ENCODE measurements at regions not wholly inside any gene's neighbourhood (a gene's known extent, or its start where the extent isn't known, plus 50 kb on each side); places are given as distances from the start of the nearest gene placed in this dataset.
"Not testable (repeated sequence)": the region's sequence is repeated elsewhere in the genome, so short reads cannot be mapped to it uniquely, and the experiment has no call there.

DNA sequence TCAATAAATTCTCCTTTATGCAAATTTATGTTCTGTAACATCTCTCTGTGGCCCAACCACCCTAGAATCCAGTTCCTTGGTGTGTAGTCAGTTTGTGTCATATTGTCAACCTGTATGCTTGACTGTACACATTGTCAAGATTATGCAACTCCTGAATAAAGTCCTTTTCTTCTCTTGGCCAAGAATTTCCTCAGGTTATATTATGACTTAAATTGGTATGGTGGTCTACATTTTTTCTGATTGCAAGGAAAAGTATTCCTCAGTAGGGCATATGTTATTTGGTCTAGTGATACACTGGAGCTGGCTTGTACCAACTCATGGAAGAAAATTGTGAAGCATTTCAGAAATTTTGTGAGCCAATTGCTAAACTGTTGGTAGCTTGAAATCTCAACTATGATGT lies 482.8 kb upstream of the CHORDC1 start:
- no peak for DNase-seq

DNA sequence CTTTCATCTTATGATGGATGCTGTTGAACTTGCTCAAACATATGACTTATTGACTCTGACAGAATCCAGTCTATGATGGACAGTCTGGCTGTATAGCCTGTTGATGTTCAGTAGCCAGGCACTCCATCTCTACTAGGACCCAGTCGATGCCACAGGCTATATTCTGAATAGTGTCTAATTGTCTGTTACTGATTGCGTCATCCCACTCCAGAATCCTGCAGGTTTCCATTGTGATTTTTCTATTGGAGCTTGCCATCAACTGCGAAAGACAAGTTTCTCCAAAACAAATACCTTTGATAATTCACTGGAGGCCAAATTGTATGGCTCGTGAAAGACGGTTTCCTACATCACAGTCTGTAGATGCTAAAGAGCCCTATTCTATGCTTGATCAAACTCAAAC lies 481.7 kb upstream of the CHORDC1 start:
- no peak for DNase-seq

DNA sequence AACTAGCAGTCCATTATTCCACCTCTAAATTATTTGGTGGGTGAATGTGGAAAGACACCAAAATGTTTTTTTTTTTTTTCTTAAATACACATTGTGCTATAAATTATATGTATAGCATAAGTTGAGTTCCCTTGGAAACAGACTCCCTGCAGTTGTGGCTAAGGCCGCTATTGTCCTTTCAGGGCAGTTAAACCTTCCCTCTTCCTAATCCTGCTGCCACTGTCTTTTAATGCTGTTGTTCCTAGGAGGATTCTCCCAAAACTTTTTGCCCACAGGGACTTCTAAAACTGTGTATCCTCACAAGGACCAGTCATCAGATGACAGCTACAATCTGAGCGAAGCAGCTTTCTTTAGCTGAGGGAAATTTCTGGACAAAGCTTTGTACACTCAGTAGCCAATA lies 478.9 kb upstream of the CHORDC1 start:
- no peak for DNase-seq

DNA sequence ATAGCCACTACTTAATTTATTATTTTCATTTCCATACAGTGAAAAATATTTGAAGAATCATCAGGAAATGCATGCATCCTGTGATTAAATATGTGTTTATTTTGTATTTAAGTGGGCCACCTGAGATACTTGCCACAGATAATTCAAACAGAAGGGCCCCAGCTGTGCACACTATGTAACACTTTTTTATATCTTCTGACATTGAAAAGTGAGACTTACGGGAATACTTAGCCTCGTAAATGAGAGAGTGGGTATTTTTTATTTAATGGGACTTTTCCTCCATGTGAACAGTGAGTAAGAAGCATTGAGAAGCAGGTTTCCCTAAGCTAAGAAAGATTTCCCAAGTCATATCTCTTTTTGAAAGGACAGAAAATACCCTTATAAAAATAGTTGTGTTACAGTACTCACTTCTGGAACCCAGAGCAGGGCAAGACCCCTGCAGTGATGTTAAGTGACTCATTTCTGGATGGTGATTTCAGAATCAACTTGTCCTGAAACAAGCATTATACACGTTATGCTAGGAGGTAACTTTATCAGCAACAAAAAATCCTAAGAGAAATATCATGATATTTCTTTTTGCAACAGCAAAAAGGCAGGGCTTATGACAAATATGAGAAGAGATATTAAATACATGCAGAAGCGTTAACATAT lies 478.1 kb upstream of the CHORDC1 start:
- DNase-seq = no peak

DNA sequence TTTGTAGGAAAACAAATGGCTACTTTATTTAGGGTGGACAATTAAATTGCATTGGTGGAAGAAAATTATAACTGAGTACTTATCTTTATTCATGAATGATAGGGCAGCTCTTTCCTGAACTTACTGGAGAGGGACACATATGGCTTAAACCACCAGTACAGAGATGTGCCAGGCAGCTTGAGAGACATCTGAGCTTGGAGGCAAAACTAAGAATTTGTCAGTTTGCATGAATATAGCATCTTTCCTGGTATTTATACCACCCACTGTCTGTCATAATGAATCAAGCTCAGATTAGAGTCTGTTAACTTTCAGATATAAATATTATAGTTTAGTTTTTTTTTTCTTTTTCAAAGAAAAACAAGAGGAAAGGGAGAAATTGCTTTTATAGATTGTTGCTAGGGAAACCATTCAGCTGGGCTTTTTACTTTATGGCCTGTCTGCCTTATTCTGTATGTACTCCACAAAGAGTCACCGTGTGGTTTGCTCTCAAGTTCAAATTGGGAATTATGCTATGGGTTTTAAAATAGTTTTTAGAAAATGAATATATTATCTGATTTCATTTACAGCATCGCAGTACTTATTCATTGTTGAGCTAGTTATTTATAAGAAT lies 477.0 kb upstream of the CHORDC1 start:
- no peak for DNase-seq

DNA sequence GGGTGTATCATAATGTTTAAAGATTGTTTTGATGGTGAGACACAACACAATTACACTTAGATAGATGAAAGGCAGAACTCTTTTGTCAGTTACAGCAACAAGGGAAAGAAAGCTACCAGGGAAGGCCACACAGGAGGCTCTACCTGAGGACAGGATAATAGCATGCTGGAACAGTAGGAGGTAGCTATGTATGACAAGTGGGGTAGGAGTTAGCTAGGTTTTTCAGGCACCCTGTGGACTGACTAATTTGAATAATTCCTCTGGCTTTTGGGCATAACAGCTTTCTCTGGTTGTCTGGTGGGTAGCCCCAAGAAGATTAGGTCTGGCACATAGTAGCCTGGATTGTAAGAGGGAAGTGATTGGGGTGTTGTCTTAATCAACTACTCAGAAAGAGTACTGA lies 475.4 kb upstream of the CHORDC1 start:
- DNase-seq = no peak

DNA sequence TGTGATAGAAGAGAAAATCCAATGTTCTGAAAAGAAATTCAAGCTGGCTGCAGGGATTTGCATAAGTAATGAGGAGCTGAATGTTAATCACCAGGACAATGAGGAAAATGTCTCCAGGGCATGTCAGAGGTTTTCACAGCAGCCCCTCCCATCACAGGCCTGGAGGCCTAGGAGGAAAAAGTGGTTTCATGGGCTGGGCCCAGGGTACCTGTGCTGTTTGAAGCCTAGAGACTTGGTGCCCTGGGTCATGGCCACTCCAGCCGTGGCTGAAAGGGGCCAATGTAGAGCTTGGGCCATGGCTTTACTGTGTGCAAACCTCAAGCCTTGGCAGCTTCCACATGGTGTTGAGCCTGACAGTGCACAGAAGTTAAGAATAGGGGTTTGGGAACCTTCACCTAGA lies 452.6 kb upstream of the CHORDC1 start:
- not testable (repeated sequence) for DNase-seq

DNA sequence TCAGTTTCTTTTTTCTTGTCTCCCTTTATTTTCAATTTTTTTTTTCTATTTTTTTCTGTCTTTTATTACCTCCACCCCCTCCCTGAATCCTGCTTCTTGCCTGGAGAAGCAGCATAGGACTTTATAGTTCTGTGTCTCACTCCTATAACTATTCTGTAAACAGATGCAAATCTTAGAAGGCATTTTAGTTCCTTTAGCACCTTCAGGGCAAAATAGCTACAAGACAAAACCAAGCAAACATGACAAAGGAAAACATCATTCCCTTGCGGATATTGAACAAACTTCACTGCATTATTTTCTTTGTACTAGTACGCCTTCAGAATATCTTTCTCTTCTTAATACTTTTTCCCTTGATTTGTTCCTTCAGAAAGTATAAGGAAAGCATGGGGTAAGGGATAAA lies 446.2 kb upstream of the CHORDC1 start:
- no peak for DNase-seq

DNA sequence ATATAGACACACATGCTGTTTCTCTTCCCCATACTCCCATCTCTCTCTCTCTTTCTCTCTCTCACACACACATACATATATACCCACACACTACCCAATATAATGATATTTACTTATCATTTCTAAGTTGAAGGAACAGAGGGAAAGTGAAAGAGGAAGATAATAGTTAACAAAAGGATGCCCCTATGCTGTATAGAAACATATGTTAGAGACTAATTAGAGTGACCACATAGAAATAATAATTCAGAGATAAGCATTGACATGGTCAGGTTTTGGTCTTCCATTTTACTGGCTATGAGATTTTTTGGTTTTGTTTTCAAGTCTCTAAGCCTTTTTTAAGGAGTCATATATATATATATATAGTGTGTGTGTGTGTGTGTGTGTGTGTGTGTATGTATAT lies 445.7 kb upstream of the CHORDC1 start:
- no peak for DNase-seq

DNA sequence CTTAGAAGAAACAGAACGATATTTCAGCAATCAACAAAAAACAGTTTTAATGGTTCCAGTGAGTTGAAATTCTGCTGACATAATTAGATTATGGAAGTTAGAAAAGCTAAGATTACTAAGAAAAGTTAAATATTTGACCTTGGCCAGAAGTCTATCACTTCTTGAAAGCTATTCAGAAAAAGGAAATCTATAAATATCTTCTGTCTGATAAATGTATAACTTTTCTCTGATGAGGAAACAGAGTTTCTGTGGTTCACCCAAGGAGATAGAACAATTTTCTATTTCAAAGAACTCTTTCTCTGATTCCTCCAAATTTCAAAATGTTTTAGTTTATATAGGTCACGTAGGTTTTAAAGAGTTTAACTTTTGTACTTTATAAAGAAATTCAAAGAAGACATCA lies 438.4 kb upstream of the CHORDC1 start:
- no peak for DNase-seq

DNA sequence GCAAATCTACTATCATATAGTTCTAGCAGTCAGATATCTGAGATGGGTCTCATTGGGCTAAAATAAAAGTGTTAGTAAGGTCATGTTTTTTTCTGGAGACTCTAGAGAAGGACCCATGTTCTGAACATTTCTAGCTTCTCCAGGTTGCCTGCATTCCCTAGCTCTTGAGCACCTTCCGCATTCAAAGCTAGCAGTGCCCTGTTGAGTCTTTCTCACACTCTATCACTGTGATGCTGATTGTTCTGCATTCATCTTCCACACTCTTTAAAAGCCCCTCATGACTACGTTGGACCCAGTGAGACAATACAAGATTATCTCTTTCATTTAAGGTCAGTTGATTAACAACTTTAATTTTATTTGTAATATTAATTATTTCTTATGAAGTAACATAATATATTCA lies 433.3 kb upstream of the CHORDC1 start:
- DNase-seq = no peak

DNA sequence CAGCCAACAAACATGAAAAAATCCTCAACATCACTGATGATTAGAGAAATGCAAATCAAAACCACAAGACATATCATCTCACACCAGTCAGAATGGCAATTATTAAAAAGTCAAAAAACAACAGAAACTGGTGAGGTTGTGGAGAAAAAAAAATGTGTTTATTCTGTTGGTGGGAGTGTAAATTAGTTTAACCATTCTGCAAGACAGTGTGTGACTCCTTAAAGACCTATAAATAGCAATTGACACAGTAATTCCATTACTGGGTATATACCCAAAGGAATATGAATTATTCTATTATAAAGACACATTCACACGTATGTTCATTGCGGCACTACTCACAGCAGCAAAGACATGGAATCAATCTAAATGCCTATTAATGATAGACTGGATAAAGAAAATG lies 427.3 kb upstream of the CHORDC1 start:
- no peak for DNase-seq

DNA sequence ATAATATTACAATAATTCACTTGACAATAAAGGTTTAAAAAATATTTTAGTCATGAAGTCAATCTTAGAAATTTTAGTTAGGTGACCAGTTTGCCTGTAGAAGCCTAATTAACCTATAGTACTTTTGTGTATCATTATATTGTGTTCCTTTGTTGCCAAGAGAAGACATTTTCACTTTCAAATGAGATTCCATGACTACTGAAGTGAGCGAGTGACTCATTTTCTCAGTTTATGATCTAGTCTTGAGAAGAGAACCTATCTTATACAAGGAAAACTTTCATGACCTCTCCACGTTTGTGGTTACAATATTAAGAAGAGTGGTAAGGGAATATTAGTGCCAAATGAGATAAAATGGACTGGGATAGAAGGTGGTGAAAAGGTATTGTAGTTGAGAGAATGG lies 423.9 kb upstream of the CHORDC1 start:
- DNase-seq = no peak

DNA sequence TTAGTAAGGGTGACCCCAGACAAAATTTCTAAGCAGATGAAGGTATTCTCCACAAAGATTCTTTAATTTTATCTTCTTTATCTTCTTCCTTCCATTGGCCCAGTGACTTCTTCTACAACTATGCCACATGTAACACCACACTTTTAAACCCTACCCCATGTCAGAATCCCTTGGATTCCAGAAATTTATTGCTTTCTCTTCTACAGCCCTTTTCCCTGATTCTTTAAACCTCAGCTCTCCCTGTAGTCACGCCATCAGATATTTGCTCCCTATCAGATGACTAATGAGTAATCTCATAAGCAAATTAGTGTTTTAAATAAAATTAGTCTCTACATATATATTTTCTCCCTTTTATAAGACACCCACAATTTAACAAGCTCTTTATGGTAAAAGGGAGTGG lies 423.4 kb upstream of the CHORDC1 start:
- no peak for DNase-seq

DNA sequence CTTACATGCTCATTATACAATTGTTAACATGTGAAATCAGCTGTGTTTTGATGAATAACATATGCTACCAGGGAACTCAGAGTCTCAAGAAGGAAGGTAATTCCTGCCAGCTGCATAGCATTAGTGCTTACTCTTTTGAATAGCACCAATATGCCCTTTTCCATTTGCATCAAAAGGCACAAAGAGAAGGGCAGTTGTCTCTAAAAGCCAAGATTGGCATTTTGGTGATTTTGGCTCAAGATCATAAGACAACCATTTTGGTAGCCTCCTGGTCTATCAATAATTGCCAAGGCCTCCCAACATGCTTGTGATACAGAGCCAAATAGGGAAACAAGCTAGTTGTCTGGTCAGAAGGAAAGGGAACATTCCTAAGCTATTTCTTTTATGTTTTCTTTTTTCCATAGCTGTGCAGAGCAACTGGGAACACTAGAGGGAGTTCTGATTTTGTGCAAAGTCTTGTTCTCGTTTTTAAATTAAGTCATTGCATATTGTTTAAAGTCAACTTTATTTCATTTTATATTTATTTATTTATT lies 416.7 kb upstream of the CHORDC1 start:
- DNase-seq = peak; percentile 0

DNA sequence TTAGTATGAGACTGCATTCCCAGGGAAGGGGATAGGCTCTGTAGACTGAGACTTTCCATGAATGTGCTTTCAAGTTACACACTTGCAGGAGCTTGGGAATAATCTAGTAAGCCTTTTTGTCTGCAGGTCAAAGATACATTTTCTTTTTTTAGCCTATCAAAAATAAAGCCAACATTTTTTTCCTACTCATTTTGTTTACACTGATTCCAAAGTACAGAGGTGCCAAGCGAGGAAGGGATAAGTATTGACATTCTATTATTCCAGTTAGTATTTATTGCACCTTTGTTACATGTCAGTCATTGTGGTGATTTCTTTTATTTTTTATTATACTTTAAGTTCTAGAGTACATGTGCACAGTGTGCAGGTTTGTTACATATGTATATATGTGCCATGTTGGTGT lies 413.0 kb upstream of the CHORDC1 start:
- DNase-seq = no peak

DNA sequence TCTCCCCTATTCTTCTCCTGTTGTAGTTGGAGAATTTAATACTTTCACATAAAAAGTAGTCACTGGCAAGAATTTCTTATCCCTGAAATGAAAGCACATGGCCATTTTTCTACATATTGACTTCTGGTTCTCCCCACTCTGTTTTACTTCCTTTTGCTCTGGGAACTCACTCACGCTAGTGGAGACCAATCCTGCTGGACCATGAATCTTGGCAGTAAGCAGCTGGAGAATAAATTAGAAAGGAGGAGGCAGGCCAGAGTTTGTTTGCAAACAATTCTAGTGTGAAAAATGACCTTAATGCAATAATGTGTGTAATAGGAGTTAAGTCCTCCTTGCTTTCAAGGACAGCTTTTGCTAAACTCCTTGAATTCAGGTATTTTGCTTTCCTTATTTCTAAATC lies 412.3 kb upstream of the CHORDC1 start:
- DNase-seq = no peak

DNA sequence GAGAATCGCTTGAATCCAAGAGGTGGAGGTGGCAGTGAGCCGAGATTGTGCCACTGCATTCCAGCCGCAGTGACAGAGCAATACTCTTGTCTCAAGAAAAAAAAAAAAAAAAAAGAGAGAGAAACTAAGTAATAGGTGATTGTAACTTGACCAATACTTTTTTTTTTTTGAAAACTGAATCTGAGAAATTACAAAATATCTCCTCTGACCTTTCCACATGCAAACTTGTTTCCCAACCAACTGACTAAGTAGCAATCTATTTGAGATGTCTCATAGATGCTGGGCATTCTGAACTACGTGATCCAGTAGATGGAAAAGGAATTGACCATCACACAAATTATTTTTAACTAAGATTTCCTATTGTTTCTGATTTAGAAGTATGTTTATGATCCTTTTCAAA lies 407.3 kb upstream of the CHORDC1 start:
- no peak for DNase-seq

DNA sequence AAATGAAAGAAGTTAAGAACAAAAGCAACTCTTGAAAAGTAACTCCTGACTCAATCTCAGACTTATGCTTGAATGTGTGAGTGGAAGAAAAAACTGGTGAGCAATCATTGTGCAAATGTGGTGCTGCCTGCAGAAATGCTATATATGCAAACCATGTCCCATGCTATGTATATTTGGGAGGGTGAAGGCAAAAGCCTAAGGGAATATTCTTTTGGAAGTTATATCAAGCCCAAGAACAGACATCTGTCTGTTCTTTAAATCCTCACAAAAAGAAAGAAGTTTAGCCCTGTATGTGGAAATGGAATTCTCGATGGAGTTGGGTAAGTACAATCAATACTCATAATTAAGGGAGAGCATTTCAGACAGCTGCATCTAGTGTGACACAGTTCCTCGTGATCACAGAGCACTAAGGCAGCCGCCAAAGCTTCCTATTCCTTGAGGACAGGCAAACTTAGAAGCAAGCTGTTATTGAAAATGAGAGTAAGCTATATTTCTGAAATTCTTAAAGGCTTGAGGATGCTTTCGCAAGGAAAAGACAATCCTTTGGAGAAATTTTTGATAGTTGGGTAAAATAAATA lies 406.5 kb upstream of the CHORDC1 start:
- no peak for DNase-seq

DNA sequence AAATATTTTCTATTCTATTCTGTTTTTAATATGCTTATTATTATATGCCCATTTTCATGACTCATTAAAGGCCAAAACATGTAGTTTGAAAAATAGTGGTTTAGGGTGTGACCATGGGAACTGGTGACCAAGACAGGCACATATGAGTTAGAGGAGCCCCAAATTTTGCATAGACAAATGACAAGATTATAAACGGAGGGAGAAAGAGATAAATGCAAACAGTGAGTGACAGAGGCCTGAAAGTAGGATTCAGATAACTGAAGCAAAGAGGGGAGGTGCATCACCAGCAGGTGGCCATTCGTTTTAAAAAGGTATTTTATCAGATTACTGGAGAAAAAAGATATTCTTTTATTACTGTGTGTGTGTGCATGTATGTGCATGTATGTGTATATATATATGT lies 391.5 kb upstream of the CHORDC1 start:
- DNase-seq = no peak

DNA sequence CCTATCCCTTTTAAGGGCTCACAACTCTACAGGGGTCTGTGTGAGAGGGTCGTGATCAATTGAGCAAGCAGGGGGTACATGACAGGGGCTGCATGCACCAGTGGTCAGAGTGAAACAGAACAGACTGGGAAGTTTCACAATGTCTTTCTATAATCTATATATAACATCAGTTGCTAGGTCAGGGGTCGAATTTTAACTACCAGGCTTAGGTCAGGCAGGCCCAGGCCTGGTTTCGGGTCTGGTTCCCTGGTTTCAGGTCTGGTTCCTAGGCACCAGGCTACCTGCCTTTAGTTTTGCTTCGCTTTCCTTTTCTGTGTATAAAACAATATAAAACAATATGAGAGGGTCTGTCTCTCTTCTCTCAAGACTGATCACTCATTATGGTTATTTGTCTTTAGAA lies 390.2 kb upstream of the CHORDC1 start:
- not testable (repeated sequence) for DNase-seq

DNA sequence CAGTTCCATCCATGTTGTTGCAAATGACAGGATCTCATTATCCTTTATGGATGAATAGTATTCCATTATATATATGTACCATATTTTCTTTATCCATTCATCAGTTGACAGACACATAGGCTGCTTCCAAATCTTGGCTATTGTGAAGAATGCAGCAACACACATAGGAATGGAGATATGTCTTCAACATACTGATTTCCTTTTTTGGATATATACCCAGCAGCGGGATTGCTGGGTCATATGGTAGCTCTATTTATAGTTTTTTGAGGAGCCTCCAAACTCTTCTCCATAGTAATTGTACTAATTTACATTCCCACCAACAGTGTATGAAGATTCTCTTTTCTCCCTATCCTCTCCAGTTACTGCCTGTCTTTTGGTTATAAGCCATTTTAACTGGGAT lies 383.9 kb upstream of the CHORDC1 start:
- DNase-seq = no peak

DNA sequence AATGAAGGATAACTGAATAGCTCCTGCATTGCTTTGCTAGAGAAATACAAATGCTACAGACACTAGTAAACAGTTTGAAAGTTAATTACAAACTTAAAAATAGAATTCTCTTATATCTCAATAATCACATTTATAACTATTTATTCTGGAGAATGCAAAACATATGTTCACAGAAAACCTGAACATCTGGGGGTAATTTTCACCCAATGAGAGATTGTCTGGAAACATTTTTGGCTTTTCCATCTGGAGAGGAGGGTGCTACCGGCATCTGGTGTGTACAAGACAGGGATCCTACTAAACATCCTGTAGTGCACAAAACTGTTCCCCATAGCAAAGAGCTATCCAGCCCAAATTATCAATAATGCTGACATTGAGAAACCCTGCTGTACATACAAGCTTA lies 378.4 kb upstream of the CHORDC1 start:
- DNase-seq = no peak

DNA sequence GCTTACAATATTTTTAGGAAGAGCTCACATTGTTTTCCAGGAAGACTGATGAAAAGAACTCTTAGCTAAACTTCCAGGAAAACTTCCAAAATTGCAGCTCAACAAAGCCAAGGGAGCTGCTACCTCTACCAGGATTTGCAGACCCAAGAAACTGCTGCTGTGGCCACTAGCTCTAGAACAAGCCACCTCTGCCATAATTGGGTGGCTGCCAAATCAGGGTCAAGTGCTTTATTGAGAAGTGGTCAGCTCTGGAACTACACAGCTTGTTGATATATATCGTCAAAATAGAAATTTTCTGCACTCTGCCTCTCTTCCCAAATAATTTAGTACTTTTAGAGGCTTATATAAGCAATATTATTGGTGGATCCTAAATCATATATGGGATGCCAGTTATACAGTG lies 371.8 kb upstream of the CHORDC1 start:
- no peak for DNase-seq

DNA sequence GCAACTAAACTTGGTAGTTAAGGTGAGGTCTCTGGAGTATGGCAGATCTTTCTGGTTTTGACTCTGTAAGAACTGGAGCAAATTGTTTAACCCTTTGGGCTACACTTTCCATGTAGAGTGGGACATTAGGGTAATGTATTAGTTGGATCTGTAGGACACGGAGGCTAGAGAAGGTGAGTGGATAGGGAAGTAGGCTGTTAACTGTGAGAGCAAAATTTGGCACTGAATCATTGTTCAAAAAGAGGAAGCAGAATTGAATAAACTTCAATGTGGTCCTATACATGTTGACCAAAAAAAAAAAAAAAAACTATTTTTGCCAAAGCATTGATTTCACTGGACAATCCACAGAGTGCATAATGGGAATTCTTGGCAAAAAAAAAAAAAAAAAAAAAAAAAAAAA lies 370.2 kb upstream of the CHORDC1 start:
- no peak for DNase-seq

All from midbrain (tissue), 1 donor.